ENCODE measurements at regions not wholly inside any gene's neighbourhood (a gene's known extent, or its start where the extent isn't known, plus 50 kb on each side); places are given as distances from the start of the nearest gene placed in this dataset.
"Not testable (repeated sequence)": the region's sequence is repeated elsewhere in the genome, so short reads cannot be mapped to it uniquely, and the experiment has no call there.

DNA sequence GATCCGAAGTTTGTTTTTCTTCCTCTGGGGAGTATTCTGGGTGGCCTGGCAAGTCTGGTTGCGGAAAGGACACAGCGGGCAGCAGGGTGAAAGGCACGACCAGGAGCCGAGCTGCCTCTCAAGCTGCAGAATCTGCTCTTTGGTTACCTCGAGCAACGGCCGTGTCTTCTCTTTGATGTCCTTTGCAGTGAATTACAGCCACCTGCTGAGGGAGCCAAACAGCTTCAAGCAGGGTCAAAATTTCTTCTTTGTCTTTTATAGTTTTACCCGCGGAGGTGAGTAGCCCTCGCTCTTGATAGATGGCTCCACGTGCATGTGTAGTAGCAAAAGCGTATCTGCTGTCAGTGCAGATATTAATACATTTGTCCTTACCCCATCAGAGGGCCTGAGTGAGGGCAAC is 177.3 kb upstream of the MBL2 start:
- H3K27ac ChIP-seq (ENCODE audit: low read depth, low read length): no peak overlapping the region
- H3K4me2 ChIP-seq (ENCODE audit: insufficient read depth, low read length): no peak overlapping the region
- H3K79me2 ChIP-seq (ENCODE audit: insufficient read depth, low read length): no peaks in the 10 kb centered on the region
- TF ChIP-seq, protein P1, sequence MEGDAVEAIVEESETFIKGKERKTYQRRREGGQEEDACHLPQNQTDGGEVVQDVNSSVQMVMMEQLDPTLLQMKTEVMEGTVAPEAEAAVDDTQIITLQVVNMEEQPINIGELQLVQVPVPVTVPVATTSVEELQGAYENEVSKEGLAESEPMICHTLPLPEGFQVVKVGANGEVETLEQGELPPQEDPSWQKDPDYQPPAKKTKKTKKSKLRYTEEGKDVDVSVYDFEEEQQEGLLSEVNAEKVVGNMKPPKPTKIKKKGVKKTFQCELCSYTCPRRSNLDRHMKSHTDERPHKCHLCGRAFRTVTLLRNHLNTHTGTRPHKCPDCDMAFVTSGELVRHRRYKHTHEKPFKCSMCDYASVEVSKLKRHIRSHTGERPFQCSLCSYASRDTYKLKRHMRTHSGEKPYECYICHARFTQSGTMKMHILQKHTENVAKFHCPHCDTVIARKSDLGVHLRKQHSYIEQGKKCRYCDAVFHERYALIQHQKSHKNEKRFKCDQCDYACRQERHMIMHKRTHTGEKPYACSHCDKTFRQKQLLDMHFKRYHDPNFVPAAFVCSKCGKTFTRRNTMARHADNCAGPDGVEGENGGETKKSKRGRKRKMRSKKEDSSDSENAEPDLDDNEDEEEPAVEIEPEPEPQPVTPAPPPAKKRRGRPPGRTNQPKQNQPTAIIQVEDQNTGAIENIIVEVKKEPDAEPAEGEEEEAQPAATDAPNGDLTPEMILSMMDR (IDR thresholded peaks at IDR 0.05; ENCODE audit: extremely low read depth, low read depth, low read length): no peak
- H3K36me3 ChIP-seq (ENCODE audit: insufficient read depth, low read length): no peaks in the 10 kb centered on the region
- H3K4me3 ChIP-seq (ENCODE audit: insufficient read depth, low read length): no peak overlapping the region
- no peaks in the 10 kb centered on the region for H3K27me3 ChIP-seq (ENCODE audit: insufficient read depth, low read length)
- H2AFZ ChIP-seq (ENCODE audit: low read length): no peak overlapping the region
- H3K4me1 ChIP-seq (ENCODE audit: insufficient read depth, low read length): no peaks in the 10 kb centered on the region
- no peak for DNase-seq (ENCODE audit: insufficient read length, low spot score, missing footprints)
- no peaks in the 10 kb centered on the region for H4K20me1 ChIP-seq (ENCODE audit: insufficient read depth, low read length)
- no peaks in the 10 kb centered on the region for H3K9me3 ChIP-seq (ENCODE audit: low read depth, low read length)

DNA sequence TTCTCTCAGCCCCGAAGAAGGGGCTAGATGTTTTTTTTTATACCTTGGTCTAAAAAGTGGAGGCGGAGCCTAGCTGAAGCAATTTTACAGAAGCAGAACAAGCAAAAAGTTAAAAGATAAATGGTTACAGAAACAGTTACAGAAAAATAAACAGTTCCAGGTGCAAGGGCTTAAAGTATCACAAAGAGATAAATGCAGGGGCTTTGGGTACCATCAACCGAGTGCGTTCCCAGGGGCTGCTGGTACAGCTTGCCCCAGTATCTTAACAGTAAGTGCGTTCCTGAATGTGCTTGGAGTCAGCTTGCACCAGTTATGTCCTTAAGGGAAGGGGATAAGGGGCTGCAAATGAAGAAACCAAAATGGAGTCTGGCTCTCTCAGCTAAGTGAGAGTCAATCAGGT is 173.9 kb upstream of the MBL2 start:
- DNase-seq (ENCODE audit: insufficient read length, low spot score, missing footprints): no peak
- no peak overlapping the region for H3K4me2 ChIP-seq (ENCODE audit: insufficient read depth, low read length)
- H3K79me2 ChIP-seq (ENCODE audit: insufficient read depth, low read length): no peaks in the 10 kb centered on the region
- H3K4me3 ChIP-seq (ENCODE audit: insufficient read depth, low read length): no peak overlapping the region
- TF ChIP-seq, protein P1 (IDR thresholded peaks at IDR 0.05; ENCODE audit: extremely low read depth, low read depth, low read length): no peak
- no peaks in the 10 kb centered on the region for H3K4me1 ChIP-seq (ENCODE audit: insufficient read depth, low read length)
- no peaks in the 10 kb centered on the region for H4K20me1 ChIP-seq (ENCODE audit: insufficient read depth, low read length)
- no peaks in the 10 kb centered on the region for H3K27me3 ChIP-seq (ENCODE audit: insufficient read depth, low read length)
- H3K9me3 ChIP-seq (ENCODE audit: low read depth, low read length): no peaks in the 10 kb centered on the region
- H3K36me3 ChIP-seq (ENCODE audit: insufficient read depth, low read length): no peaks in the 10 kb centered on the region
- no peak overlapping the region for H2AFZ ChIP-seq (ENCODE audit: low read length)
- H3K27ac ChIP-seq (ENCODE audit: low read depth, low read length): no peak overlapping the region

DNA sequence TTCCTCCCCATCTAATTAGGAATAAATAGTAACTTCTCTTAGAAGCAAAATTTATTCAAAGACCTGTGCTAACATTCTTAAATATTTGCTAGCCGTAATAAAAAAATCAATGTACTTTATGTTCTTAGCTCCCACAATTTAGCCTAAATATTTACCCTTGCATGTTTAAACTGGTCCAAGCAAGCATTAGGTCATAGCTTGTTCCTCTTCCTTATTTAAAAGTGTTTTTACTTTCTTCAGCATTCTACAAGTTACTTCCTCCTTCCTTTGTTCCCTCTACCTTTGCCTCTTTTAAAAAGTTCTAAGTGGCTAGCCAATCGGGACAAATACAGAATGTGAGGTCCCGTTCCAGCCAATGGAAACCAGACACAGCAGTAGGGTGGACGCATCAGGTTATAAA is 172.9 kb upstream of the MBL2 start:
- not testable (repeated sequence) for DNase-seq (ENCODE audit: insufficient read length, low spot score, missing footprints); H3K4me2 ChIP-seq (ENCODE audit: insufficient read depth, low read length); H2AFZ ChIP-seq (ENCODE audit: low read length)

DNA sequence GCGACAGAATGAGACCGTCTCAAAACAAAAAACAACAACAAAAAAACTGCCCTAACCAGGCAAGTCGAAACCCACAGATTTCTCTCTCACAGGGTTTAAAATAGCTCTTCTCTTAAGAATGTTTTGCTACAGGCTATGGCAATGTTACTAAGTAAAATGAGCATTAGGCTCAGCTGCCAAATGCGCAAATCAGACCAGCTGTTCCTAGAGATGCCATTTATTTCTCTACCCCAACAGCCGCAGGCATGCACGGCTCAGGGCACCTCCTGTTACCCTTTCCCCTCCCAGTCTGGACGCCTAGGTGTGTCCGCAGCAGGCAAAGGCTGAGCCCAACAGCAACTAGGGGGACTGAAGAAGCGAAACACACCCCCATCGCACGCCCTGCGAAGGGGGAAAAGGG is 168.3 kb upstream of the MBL2 start:
- DNase-seq (ENCODE audit: insufficient read length, low spot score, missing footprints): no peak
- no peak overlapping the region for H3K27ac ChIP-seq (ENCODE audit: low read depth, low read length)
- H3K36me3 ChIP-seq (ENCODE audit: insufficient read depth, low read length): no peaks in the 10 kb centered on the region
- no peaks in the 10 kb centered on the region for H3K27me3 ChIP-seq (ENCODE audit: insufficient read depth, low read length)
- no peaks in the 10 kb centered on the region for H3K79me2 ChIP-seq (ENCODE audit: insufficient read depth, low read length)
- H3K4me2 ChIP-seq (ENCODE audit: insufficient read depth, low read length): no peak overlapping the region
- TF ChIP-seq, protein P1 (IDR thresholded peaks at IDR 0.05; ENCODE audit: extremely low read depth, low read depth, low read length): no peak
- H3K4me1 ChIP-seq (ENCODE audit: insufficient read depth, low read length): no peaks in the 10 kb centered on the region
- no peak overlapping the region for H3K4me3 ChIP-seq (ENCODE audit: insufficient read depth, low read length)
- no peaks in the 10 kb centered on the region for H4K20me1 ChIP-seq (ENCODE audit: insufficient read depth, low read length)
- no peaks in the 10 kb centered on the region for H3K9me3 ChIP-seq (ENCODE audit: low read depth, low read length)
- no peak overlapping the region for H2AFZ ChIP-seq (ENCODE audit: low read length)

More for the DNA sequence above, 172.9 kb upstream of the MBL2 start:
- H3K4me1 ChIP-seq (ENCODE audit: insufficient read depth, low read length); H3K4me3 ChIP-seq (ENCODE audit: insufficient read depth, low read length); H3K79me2 ChIP-seq (ENCODE audit: insufficient read depth, low read length); H3K9me3 ChIP-seq (ENCODE audit: low read depth, low read length); H3K36me3 ChIP-seq (ENCODE audit: insufficient read depth, low read length); H3K27me3 ChIP-seq (ENCODE audit: insufficient read depth, low read length); H3K27ac ChIP-seq (ENCODE audit: low read depth, low read length); H4K20me1 ChIP-seq (ENCODE audit: insufficient read depth, low read length): not testable (repeated sequence)

All from osteoblast (primary cell).